ENCODE measurements at regions not wholly inside any gene's neighbourhood (a gene's known extent, or its start where the extent isn't known, plus 50 kb on each side); places are given as distances from the start of the nearest gene placed in this dataset.

- no peak for TF ChIP-seq POLR2AphosphoS5 (IDR thresholded peaks at IDR 0.05; ENCODE audit: borderline replicate concordance, low read depth, low read length)
- no peak for TF ChIP-seq EZH2 (IDR thresholded peaks at IDR 0.05)
Observed at GRCh38 chr4:181245326-181245725, 997.9 kb upstream of the TENM3 start.
